ENCODE measurements at regions not wholly inside any gene's neighbourhood (a gene's known extent, or its start where the extent isn't known, plus 50 kb on each side); places are given as distances from the start of the nearest gene placed in this dataset.

GRCh38 chr9:88804254-88804596 is 187.0 kb upstream of the S1PR3 start:
- Mint-ChIP-seq H3K4me1 (peaks cover 8% of the 10 kb centered on the region), H3K9me3 (peaks cover 0 to 11% (median 5%) of the 10 kb centered on the region in 7 donors), H3K4me3 (no peak overlapping the region), H3K36me3 (no peaks in the 10 kb centered on the region), H3K27me3 (ENCODE audit: low read depth in 3 of 3) (peaks cover 27 to 57% (median 44%) of the 10 kb centered on the region in 3 donors), H3K27ac (no peak overlapping the region)
- H3K79me2 ChIP-seq (ENCODE audit: insufficient read depth, low read length): no peaks in the 10 kb centered on the region
- no peak for TF ChIP-seq CTCF (IDR thresholded peaks at IDR 0.05)
- no peaks in the 10 kb centered on the region for H3K36me3 ChIP-seq (replicated peaks in 1 of 2; ENCODE audit: control insufficient read depth in 1 of 2, insufficient read depth in 2 of 2, low read length in 2 of 2)
- intact Hi-C loops (cut with micrococcal nuclease): no loop called here
- no peak overlapping the region for H2AFZ ChIP-seq (ENCODE audit: insufficient read depth, low read depth, low read length, poor library complexity, severe bottlenecking)
- no peak overlapping the region for H3K4me2 ChIP-seq (replicated peaks; ENCODE audit: extremely low read depth, low read length, poor library complexity, severe bottlenecking)
- peaks cover 37 to 53% of the 10 kb centered on the region in 2 donors for H3K27me3 ChIP-seq (ENCODE audit: control insufficient read depth in 2 of 2, insufficient read depth in 2 of 2, low read length in 2 of 2)
- H3K4me3 ChIP-seq (replicated peaks in 1 of 3; ENCODE audit: low read depth in 2 of 3, low read length in 3 of 3): no peak overlapping the region
- no peaks in the 10 kb centered on the region for H4K20me1 ChIP-seq (ENCODE audit: insufficient read depth, low read length)
- no peak overlapping the region for H3K9ac ChIP-seq (ENCODE audit: insufficient read depth, low read length, poor library complexity, severe bottlenecking)
- H3K4me1 ChIP-seq (ENCODE audit: control insufficient read depth in 1 of 2, insufficient read depth in 2 of 2, low read length in 2 of 2): no peaks in the 10 kb centered on the region
- H3K27ac ChIP-seq (ENCODE audit: low read depth in 1 of 2, low read length in 2 of 2): no peak overlapping the region
- DNase-seq: no peak
- no peaks in the 10 kb centered on the region for H3K9me3 ChIP-seq (replicated peaks in 1 of 2; ENCODE audit: control insufficient read depth in 1 of 2, insufficient read depth in 1 of 2, low read length in 2 of 2)
- WGBS (ENCODE audit: insufficient coverage): no CpG with 5 or more reads among the region's 2 CpGs

GRCh38 chr9:88805217-88805943 is 185.9 kb upstream of the S1PR3 start:
- Mint-ChIP-seq H3K4me3 (peak overlapping the region in 1 of 2 donors; percentile 27), H3K4me1 (peaks cover 8% of the 10 kb centered on the region)

More at GRCh38 chr9:88805217-88805943, 185.9 kb upstream of the S1PR3 start:
- intact Hi-C loops (cut with micrococcal nuclease): no loop called here
- Mint-ChIP-seq H3K36me3 (no peaks in the 10 kb centered on the region), H3K27ac (peak overlapping the region in 1 of 7 donors; percentile 64), H3K9me3 (peaks cover 0 to 11% (median 5%) of the 10 kb centered on the region in 7 donors), H3K27me3 (ENCODE audit: low read depth in 3 of 3) (peaks cover 29 to 52% (median 45%) of the 10 kb centered on the region in 3 donors)
- no peak overlapping the region for H3K4me2 ChIP-seq (replicated peaks; ENCODE audit: extremely low read depth, low read length, poor library complexity, severe bottlenecking)
- H4K20me1 ChIP-seq (ENCODE audit: insufficient read depth, low read length): no peaks in the 10 kb centered on the region
- H3K79me2 ChIP-seq (ENCODE audit: insufficient read depth, low read length): no peaks in the 10 kb centered on the region
- H3K36me3 ChIP-seq (replicated peaks in 1 of 2; ENCODE audit: control insufficient read depth in 1 of 2, insufficient read depth in 2 of 2, low read length in 2 of 2): no peaks in the 10 kb centered on the region
- no peak for DNase-seq
- peaks cover 31 to 54% of the 10 kb centered on the region in 2 donors for H3K27me3 ChIP-seq (ENCODE audit: control insufficient read depth in 2 of 2, insufficient read depth in 2 of 2, low read length in 2 of 2)
- no peaks in the 10 kb centered on the region for H3K4me1 ChIP-seq (ENCODE audit: control insufficient read depth in 1 of 2, insufficient read depth in 2 of 2, low read length in 2 of 2)
- H3K9ac ChIP-seq (ENCODE audit: insufficient read depth, low read length, poor library complexity, severe bottlenecking): no peak overlapping the region
- H3K9me3 ChIP-seq (replicated peaks in 1 of 2; ENCODE audit: control insufficient read depth in 1 of 2, insufficient read depth in 1 of 2, low read length in 2 of 2): no peaks in the 10 kb centered on the region
- H3K4me3 ChIP-seq (replicated peaks in 1 of 3; ENCODE audit: low read depth in 2 of 3, low read length in 3 of 3): no peak overlapping the region
- H2AFZ ChIP-seq (ENCODE audit: insufficient read depth, low read depth, low read length, poor library complexity, severe bottlenecking): no peak overlapping the region
- no peak overlapping the region for H3K27ac ChIP-seq (ENCODE audit: low read depth in 1 of 2, low read length in 2 of 2)
- no peak for TF ChIP-seq CTCF (IDR thresholded peaks at IDR 0.05)
- 98% methylated on average over 6 of the region's 7 CpGs for WGBS (ENCODE audit: insufficient coverage)

Measured in CD14-positive monocyte (primary cell).